ENCODE measurements at regions not wholly inside any gene's neighbourhood (a gene's known extent, or its start where the extent isn't known, plus 50 kb on each side); places are given as distances from the start of the nearest gene placed in this dataset.

GRCh38 chr14:97395068-97395467, 597.9 kb downstream of the VRK1 start:
- TF ChIP-seq POLR2A (IDR thresholded peaks at IDR 0.05; ENCODE audit: low read length) (no peak), GATA1 (IDR thresholded peaks at IDR 0.05; ENCODE audit: low read depth, low read length) (no peak)

All from erythroblast (primary cell).